ENCODE measurements at regions not wholly inside any gene's neighbourhood (a gene's known extent, or its start where the extent isn't known, plus 50 kb on each side); places are given as distances from the start of the nearest gene placed in this dataset.

- Histone ChIP-seq H3K9me3 (no peaks in the 10 kb centered on the region), H3K36me3 (no peaks in the 10 kb centered on the region), H3K27ac (no peak overlapping the region), H3K27me3 (no peaks in the 10 kb centered on the region), H3K4me1 (no peaks in the 10 kb centered on the region), H3K4me3 (no peak overlapping the region)
- no peak for DNase-seq (ENCODE audit: low spot score)
- TF ChIP-seq CTCF (IDR thresholded peaks at IDR 0.05): no peak
These were observed 50.2 kb upstream of the FAM174B start for GRCh38 chr15:92705764-92706163.

- Histone ChIP-seq H3K36me3 (no peaks in the 10 kb centered on the region), H3K27me3 (no peaks in the 10 kb centered on the region), H3K4me3 (no peak overlapping the region), H3K4me1 (no peaks in the 10 kb centered on the region), H3K9me3 (no peaks in the 10 kb centered on the region), H3K27ac (no peak overlapping the region)
- DNase-seq (ENCODE audit: low spot score): no peak
- TF ChIP-seq CTCF (IDR thresholded peaks at IDR 0.05): no peak
These were observed 50.6 kb upstream of the FAM174B start for GRCh38 chr15:92706201-92706600.

GRCh38 chr15:92707880-92708551 is 52.4 kb upstream of the FAM174B start:
- no peaks in the 10 kb centered on the region for H3K9me3 ChIP-seq
- H3K4me1 ChIP-seq: no peaks in the 10 kb centered on the region
- no peaks in the 10 kb centered on the region for H3K36me3 ChIP-seq
- H3K27me3 ChIP-seq: no peaks in the 10 kb centered on the region
- no peak for TF ChIP-seq CTCF (IDR thresholded peaks at IDR 0.05)
- no peak for DNase-seq (ENCODE audit: low spot score)
- H3K27ac ChIP-seq: no peak overlapping the region
- no peak overlapping the region for H3K4me3 ChIP-seq

GRCh38 chr15:92708635-92709034 is 53.1 kb upstream of the FAM174B start:
- H3K4me1 ChIP-seq: no peaks in the 10 kb centered on the region
- H3K27me3 ChIP-seq: no peaks in the 10 kb centered on the region
- TF ChIP-seq CTCF (IDR thresholded peaks at IDR 0.05): no peak
- H3K4me3 ChIP-seq: no peak overlapping the region
- no peak for DNase-seq (ENCODE audit: low spot score)
- H3K36me3 ChIP-seq: no peaks in the 10 kb centered on the region
- H3K27ac ChIP-seq: no peak overlapping the region
- H3K9me3 ChIP-seq: no peaks in the 10 kb centered on the region

- Histone ChIP-seq H3K4me3 (no peak overlapping the region), H3K27ac (no peak overlapping the region), H3K4me1 (no peaks in the 10 kb centered on the region), H3K36me3 (no peaks in the 10 kb centered on the region), H3K27me3 (no peaks in the 10 kb centered on the region), H3K9me3 (no peaks in the 10 kb centered on the region)
- TF ChIP-seq CTCF (IDR thresholded peaks at IDR 0.05): no peak
- no peak for DNase-seq (ENCODE audit: low spot score)
These were observed 53.7 kb upstream of the FAM174B start for GRCh38 chr15:92709110-92709790.
